ENCODE measurements at regions not wholly inside any gene's neighbourhood (a gene's known extent, or its start where the extent isn't known, plus 50 kb on each side); places are given as distances from the start of the nearest gene placed in this dataset.
"Not testable (repeated sequence)": the region's sequence is repeated elsewhere in the genome, so short reads cannot be mapped to it uniquely, and the experiment has no call there.

DNA sequence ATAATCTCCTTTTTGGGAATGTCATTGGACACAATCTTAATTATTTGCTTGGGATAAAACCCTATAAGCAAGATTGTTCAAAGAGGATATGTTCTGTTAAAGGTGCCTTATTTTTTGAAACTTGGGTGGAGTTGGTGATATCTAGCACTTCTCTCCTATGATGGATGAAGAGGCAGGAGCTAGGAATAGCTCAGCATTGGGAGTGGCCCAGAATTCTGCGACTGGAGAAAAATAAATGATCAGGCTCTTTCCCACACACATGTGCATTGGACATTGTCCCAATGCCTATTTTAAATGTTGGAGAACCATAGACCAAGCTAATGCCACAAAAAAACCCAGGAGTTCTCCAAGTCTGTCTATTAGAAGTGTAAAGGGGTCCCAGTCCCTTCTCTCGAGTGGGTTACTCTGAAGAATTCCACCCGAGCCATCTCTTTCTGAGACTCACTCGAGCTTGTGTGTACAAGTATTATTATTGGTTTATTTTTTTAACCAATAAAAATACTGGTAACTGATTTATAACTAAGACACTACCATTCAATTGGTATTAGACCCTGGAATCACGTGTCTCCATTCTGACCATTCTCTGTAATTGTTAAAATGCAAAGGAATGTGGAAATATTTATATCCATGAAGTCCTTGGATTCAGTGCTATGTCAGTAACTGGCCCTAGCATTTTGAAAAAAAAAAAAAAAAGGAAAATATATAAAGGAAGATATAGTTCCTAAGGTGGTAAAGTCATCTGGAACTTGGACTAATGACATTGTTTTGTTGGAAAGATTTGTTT, 437.5 kb upstream of the TMEM132C start:
- Histone ChIP-seq H3K4me2 (ENCODE audit: unreplicated experiment) (no peak overlapping the region), H3K9me3 (ENCODE audit: low read depth) (no peaks in the 10 kb centered on the region), H3K27ac (no peak overlapping the region), H3K36me3 (ENCODE audit: low read depth) (no peaks in the 10 kb centered on the region), H3K9ac (no peak overlapping the region), H4K20me1 (ENCODE audit: insufficient read depth) (no peaks in the 10 kb centered on the region), H3F3A (ENCODE audit: insufficient read depth) (no peaks in the 10 kb centered on the region), H2AFZ (no peak overlapping the region), H3K4me1 (ENCODE audit: insufficient read depth) (no peaks in the 10 kb centered on the region), H3K4me3 (no peak overlapping the region), H3K79me2 (ENCODE audit: insufficient read depth) (no peaks in the 10 kb centered on the region), H3K27me3 (replicated peaks; ENCODE audit: insufficient read depth) (no peaks in the 10 kb centered on the region), H3K9me2 (ENCODE audit: insufficient read depth) (no peaks in the 10 kb centered on the region)
- WGBS, 2 experiments (ENCODE audit: low coverage in 1 of 2, low lambda C conversion rate in 2 of 2, missing lambda C conversion rate in 2 of 2), result 7 to 9% methylated on average over 5 of the region's 5 CpGs
- in situ Hi-C loops (cut with MboI), result no loop called here
- DNase-seq, result no peak
- no peak for TF ChIP-seq EZH2 (IDR thresholded peaks at IDR 0.05; ENCODE audit: insufficient read depth, poor library complexity, severe bottlenecking)

GRCh38 chr12:127830065-127830460, 436.9 kb upstream of the TMEM132C start:
- no peak for DNase-seq

GRCh38 chr12:127830730-127831129, 436.2 kb upstream of the TMEM132C start:
- Histone ChIP-seq H3K79me2 (ENCODE audit: insufficient read depth) (no peaks in the 10 kb centered on the region), H3K9me3 (ENCODE audit: low read depth) (no peaks in the 10 kb centered on the region), H3K4me1 (ENCODE audit: insufficient read depth) (no peaks in the 10 kb centered on the region), H3K9ac (no peak overlapping the region), H2AFZ (no peak overlapping the region), H3K4me3 (no peak overlapping the region), H4K20me1 (ENCODE audit: insufficient read depth) (no peaks in the 10 kb centered on the region), H3K27ac (no peak overlapping the region), H3K36me3 (ENCODE audit: low read depth) (no peaks in the 10 kb centered on the region), H3K4me2 (ENCODE audit: unreplicated experiment) (no peak overlapping the region), H3K27me3 (replicated peaks; ENCODE audit: insufficient read depth) (no peaks in the 10 kb centered on the region), H3K9me2 (ENCODE audit: insufficient read depth) (no peaks in the 10 kb centered on the region), H3F3A (ENCODE audit: insufficient read depth) (no peaks in the 10 kb centered on the region)
- 72 to 75% methylated on average over 3 of the region's 3 CpGs for WGBS, 2 experiments (ENCODE audit: low coverage in 1 of 2, low lambda C conversion rate in 2 of 2, missing lambda C conversion rate in 2 of 2)
- no peak for TF ChIP-seq EZH2phosphoT487 (IDR thresholded peaks at IDR 0.05; ENCODE audit: insufficient read depth, low read depth)
- TF ChIP-seq EZH2 (IDR thresholded peaks at IDR 0.05; ENCODE audit: insufficient read depth, poor library complexity, severe bottlenecking), result no peak
- in situ Hi-C loops (cut with MboI), result no loop called here
- no peak for DNase-seq

More at GRCh38 chr12:127830065-127830460, 436.9 kb upstream of the TMEM132C start:
- Histone ChIP-seq H3K9me3 (ENCODE audit: low read depth) (no peaks in the 10 kb centered on the region), H3K27me3 (replicated peaks; ENCODE audit: insufficient read depth) (no peaks in the 10 kb centered on the region), H3K27ac (no peak overlapping the region), H3K4me2 (ENCODE audit: unreplicated experiment) (no peak overlapping the region), H3K4me1 (ENCODE audit: insufficient read depth) (no peaks in the 10 kb centered on the region), H3K9me2 (ENCODE audit: insufficient read depth) (no peaks in the 10 kb centered on the region), H3K36me3 (ENCODE audit: low read depth) (no peaks in the 10 kb centered on the region), H3K4me3 (no peak overlapping the region), H3K9ac (no peak overlapping the region), H4K20me1 (ENCODE audit: insufficient read depth) (no peaks in the 10 kb centered on the region), H3F3A (ENCODE audit: insufficient read depth) (no peaks in the 10 kb centered on the region), H3K79me2 (ENCODE audit: insufficient read depth) (no peaks in the 10 kb centered on the region), H2AFZ (no peak overlapping the region)
- in situ Hi-C loops (cut with MboI), result no loop called here
- no peak for TF ChIP-seq EZH2 (IDR thresholded peaks at IDR 0.05; ENCODE audit: insufficient read depth, poor library complexity, severe bottlenecking)
- no peak for TF ChIP-seq EZH2phosphoT487 (IDR thresholded peaks at IDR 0.05; ENCODE audit: insufficient read depth, low read depth)
- 4 to 6% methylated on average over 2 of the region's 2 CpGs for WGBS, 2 experiments (ENCODE audit: low coverage in 1 of 2, low lambda C conversion rate in 2 of 2, missing lambda C conversion rate in 2 of 2)

DNA sequence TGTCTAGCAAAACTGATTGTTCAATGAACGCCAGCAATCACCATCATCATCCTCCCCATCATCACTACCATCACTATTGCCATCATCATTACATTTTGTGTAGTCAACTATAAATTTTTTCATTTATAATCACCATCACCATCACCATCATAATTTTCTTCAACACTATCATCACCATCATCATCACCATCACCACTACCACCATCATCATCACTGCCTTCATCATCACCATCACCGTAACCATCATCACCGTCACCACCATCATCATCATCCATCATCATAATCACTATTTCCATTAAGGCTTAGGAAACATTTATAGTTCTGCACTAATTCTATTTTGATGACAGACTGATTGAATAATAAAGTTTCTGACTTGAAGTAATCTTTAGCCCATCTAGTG, 434.8 kb upstream of the TMEM132C start:
- 71 to 78% methylated on average over 3 of the region's 3 CpGs for WGBS, 2 experiments (ENCODE audit: low coverage in 1 of 2, low lambda C conversion rate in 2 of 2, missing lambda C conversion rate in 2 of 2)
- no peak overlapping the region for H2AFZ ChIP-seq
- no peak overlapping the region for H3K4me3 ChIP-seq
- H3K27me3 ChIP-seq (replicated peaks; ENCODE audit: insufficient read depth), result no peaks in the 10 kb centered on the region
- DNase-seq, result no peak
- H3F3A ChIP-seq (ENCODE audit: insufficient read depth), result no peaks in the 10 kb centered on the region
- no peak overlapping the region for H3K27ac ChIP-seq
- H3K9me2 ChIP-seq (ENCODE audit: insufficient read depth), result no peaks in the 10 kb centered on the region
- no peaks in the 10 kb centered on the region for H3K9me3 ChIP-seq (ENCODE audit: low read depth)
- H3K36me3 ChIP-seq (ENCODE audit: low read depth), result no peaks in the 10 kb centered on the region
- in situ Hi-C loops (cut with MboI), result no loop called here
- no peak overlapping the region for H3K4me2 ChIP-seq (ENCODE audit: unreplicated experiment)
- H3K4me1 ChIP-seq (ENCODE audit: insufficient read depth), result no peaks in the 10 kb centered on the region
- TF ChIP-seq EZH2 (IDR thresholded peaks at IDR 0.05; ENCODE audit: insufficient read depth, poor library complexity, severe bottlenecking) (no peak), EZH2phosphoT487 (IDR thresholded peaks at IDR 0.05; ENCODE audit: insufficient read depth, low read depth) (no peak)
- H3K9ac ChIP-seq, result no peak overlapping the region
- H3K79me2 ChIP-seq (ENCODE audit: insufficient read depth), result no peaks in the 10 kb centered on the region
- H4K20me1 ChIP-seq (ENCODE audit: insufficient read depth), result no peaks in the 10 kb centered on the region

- H3K9me2 ChIP-seq (ENCODE audit: insufficient read depth); H3K4me1 ChIP-seq (ENCODE audit: insufficient read depth); H3K79me2 ChIP-seq (ENCODE audit: insufficient read depth); H3K4me2 ChIP-seq (ENCODE audit: unreplicated experiment); H3K27ac ChIP-seq; H3F3A ChIP-seq (ENCODE audit: insufficient read depth); DNase-seq; in situ Hi-C loops (cut with MboI); H2AFZ ChIP-seq; H3K4me3 ChIP-seq; H3K27me3 ChIP-seq (replicated peaks; ENCODE audit: insufficient read depth); H3K9ac ChIP-seq; H4K20me1 ChIP-seq (ENCODE audit: insufficient read depth); H3K9me3 ChIP-seq (ENCODE audit: low read depth); H3K36me3 ChIP-seq (ENCODE audit: low read depth): not testable (repeated sequence)
- WGBS, 2 experiments (ENCODE audit: low coverage in 1 of 2, low lambda C conversion rate in 2 of 2, missing lambda C conversion rate in 2 of 2), result 18 to 24% methylated on average over 4 of the region's 4 CpGs
These were observed 430.2 kb upstream of the TMEM132C start for GRCh38 chr12:127836802-127837201.

Data from GM23248 (cell line).